Kidney epithelial cell (primary cell): ENCODE measurements at regions not wholly inside any gene's neighbourhood (a gene's known extent, or its start where the extent isn't known, plus 50 kb on each side); places are given as distances from the start of the nearest gene placed in this dataset.

Experiments
- DNase-seq: peaks from one replicate; pipeline ENCODE4 v3.0.0-alpha.2; 2010; ENCODE audit warnings: low read depth
- H3K27me3 ChIP-seq: 2 replicates; pipeline ENCODE4 v1.6.0; 2011; ENCODE audit warnings: low read length; ENCODE audit not compliant: control insufficient read depth, insufficient read depth
- H3K36me3 ChIP-seq: 2 replicates; pipeline ENCODE4 v1.5.1; 2011; ENCODE audit warnings: low read length; ENCODE audit not compliant: control insufficient read depth, insufficient read depth
- H3K4me3 ChIP-seq: 2 replicates; pipeline ENCODE4 v1.5.1; 2011; ENCODE audit warnings: low read depth, mild to moderate bottlenecking, control low read depth, low read length
- TF ChIP-seq, protein P1 (sequence below): IDR thresholded peaks from 2 replicates; pipeline ENCODE4 v1.5.1; 2011; ENCODE audit warnings: mild to moderate bottlenecking, moderate library complexity, low read length, control low read depth, inconsistent platforms; ENCODE audit not compliant: insufficient read depth, poor library complexity, severe bottlenecking

DNA sequence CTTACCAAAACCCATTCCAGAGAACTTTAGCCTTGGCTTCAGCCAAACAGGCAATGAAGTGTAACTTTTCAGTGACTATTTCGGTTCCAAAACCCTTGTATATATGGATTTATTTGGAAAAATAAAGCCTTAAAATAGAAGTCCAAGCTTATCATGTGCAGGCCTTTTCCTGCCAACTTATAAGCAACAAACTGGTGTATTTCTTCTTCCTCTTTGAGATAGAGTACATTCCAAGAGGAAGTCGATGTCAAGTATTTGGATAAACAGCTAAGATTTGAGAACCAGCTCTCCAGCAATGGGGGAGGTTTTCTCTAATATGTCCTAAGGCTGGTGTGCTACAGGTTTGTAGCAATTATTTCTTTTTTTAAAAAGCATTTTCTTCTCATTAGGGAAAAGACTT is 407.8 kb downstream of the DUSP10 start:
- Histone ChIP-seq H3K36me3 (no peaks in the 10 kb centered on the region), H3K4me3 (no peak overlapping the region), H3K27me3 (no peaks in the 10 kb centered on the region)
- TF ChIP-seq, protein P1, sequence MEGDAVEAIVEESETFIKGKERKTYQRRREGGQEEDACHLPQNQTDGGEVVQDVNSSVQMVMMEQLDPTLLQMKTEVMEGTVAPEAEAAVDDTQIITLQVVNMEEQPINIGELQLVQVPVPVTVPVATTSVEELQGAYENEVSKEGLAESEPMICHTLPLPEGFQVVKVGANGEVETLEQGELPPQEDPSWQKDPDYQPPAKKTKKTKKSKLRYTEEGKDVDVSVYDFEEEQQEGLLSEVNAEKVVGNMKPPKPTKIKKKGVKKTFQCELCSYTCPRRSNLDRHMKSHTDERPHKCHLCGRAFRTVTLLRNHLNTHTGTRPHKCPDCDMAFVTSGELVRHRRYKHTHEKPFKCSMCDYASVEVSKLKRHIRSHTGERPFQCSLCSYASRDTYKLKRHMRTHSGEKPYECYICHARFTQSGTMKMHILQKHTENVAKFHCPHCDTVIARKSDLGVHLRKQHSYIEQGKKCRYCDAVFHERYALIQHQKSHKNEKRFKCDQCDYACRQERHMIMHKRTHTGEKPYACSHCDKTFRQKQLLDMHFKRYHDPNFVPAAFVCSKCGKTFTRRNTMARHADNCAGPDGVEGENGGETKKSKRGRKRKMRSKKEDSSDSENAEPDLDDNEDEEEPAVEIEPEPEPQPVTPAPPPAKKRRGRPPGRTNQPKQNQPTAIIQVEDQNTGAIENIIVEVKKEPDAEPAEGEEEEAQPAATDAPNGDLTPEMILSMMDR = no peak
- no peak for DNase-seq

DNA sequence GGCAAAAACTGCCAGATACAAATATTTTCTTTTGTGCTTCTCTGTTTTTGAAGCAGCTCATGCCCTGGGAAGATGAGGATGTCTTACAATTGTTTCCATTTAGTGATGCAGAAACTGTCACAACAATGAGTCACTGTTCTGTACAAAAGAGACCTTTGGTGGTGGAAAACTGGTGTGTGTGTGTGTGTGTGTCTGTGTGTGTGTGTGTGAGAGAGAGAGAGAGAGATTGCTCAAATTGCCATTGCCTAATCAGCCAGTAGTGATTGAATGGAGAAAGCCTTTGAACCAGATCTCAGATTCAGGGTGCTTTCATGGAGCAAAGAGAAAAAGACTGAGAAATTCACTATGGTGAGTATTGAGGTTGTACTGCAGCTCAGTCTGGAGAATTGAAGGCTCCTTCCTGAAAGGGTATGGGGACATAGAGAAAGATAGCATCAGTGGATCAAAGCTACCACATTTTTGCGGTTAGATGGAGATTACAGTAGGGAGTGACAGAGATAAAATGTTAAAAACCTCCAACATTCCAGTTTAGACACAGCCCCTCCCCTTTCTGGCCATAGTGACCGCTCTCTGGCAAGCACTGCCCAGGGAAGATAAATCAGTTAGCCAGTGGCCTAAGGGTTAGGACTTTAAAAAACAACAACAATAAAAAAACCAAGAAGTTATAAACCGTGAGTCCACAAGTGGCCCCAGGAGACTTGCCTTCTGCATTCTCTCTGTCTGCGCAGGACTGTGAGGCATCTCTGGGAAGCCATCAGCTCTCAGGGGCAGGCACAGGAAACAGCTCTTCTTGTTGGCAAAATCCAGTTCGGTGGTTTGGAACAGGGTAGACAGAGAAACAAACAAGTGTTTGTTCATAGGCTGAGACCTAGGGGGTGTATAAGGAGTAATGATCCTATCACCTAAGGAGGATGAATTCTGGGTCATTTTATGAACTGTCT is 406.5 kb downstream of the DUSP10 start:
- DNase-seq = peak; percentile 65
- Histone ChIP-seq H3K36me3 (no peaks in the 10 kb centered on the region), H3K27me3 (no peaks in the 10 kb centered on the region), H3K4me3 (no peak overlapping the region)
- TF ChIP-seq, protein P1 = no peak

- H3K4me3 ChIP-seq = no peak overlapping the region
- TF ChIP-seq, protein P1 = no peak
- no peaks in the 10 kb centered on the region for H3K36me3 ChIP-seq
- H3K27me3 ChIP-seq = no peaks in the 10 kb centered on the region
- DNase-seq = no peak
Observed at GRCh38 chr1:221336126-221336525, 405.8 kb downstream of the DUSP10 start.

DNA sequence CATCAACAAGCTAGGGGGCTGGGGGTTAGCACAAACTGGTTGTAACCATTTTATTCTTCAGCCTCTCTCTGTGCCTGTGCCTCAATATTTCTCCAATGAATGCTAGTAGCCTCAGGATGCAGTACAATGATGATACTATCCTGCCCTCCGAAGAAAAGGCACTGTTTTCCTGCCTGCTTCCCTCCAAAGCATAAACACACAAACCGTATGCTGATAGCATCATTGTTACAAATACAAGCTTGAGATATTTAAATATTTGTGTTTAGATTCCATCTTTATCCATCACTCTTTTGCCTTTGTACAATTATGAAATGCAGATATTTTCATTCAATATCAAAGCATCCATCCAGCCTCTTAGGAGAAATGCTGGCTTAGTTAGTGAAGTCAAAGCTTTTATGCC is 404.8 kb downstream of the DUSP10 start:
- Histone ChIP-seq H3K36me3 (no peaks in the 10 kb centered on the region), H3K4me3 (no peak overlapping the region), H3K27me3 (no peaks in the 10 kb centered on the region)
- TF ChIP-seq, protein P1 = no peak
- DNase-seq = no peak

- Histone ChIP-seq H3K27me3 (no peaks in the 10 kb centered on the region), H3K4me3 (no peak overlapping the region), H3K36me3 (no peaks in the 10 kb centered on the region)
- TF ChIP-seq, protein P1 = no peak
- no peak for DNase-seq
Observed at GRCh38 chr1:221343136-221343535, 398.8 kb downstream of the DUSP10 start.
